Activated CD8-positive, alpha-beta T cell treated with anti-CD3 and anti-CD28 coated beads, Interleukin-2, amount 10 ng/mL, durations not matched to agents 7 days and 5 days (primary cell): ENCODE measurements at regions not wholly inside any gene's neighbourhood (a gene's known extent, or its start where the extent isn't known, plus 50 kb on each side); places are given as distances from the start of the nearest gene placed in this dataset.

ENCODE experiments used
- ATAC-seq: fragments of 150-1000 bp; cut with Tn5 transposase; one replicate; pipeline ENCODE4 v1.10.0; 2021; ENCODE audit warnings: moderate library complexity
- CTCF ChIA-PET: fragments of 350-600 bp; sonication (Branson Sonifier 250); formaldehyde crosslinking; loops from one replicate; lab custom pipeline; 2021; ENCODE audit warnings: antibody characterized with exemption; lab: Charles Lee
- POLR2A ChIA-PET: fragments of 350-600 bp; sonication (Branson Sonifier 250); formaldehyde crosslinking; loops from one replicate; lab custom pipeline; 2021; ENCODE audit warnings: antibody characterized with exemption; lab: Charles Lee
- DNase-seq: peaks from one replicate; pipeline ENCODE4 v3.0.0-alpha.2; 2020
- H3K27ac Mint-ChIP-seq: one replicate; pipeline ENCODE4 v1.8.0; 2021; ENCODE audit warnings: mild to moderate bottlenecking, mixed read lengths
- H3K27me3 Mint-ChIP-seq: one replicate; pipeline ENCODE4 v1.8.0; 2021; ENCODE audit warnings: low read depth, mixed read lengths
- H3K36me3 Mint-ChIP-seq: one replicate; pipeline ENCODE4 v1.8.0; 2021; ENCODE audit warnings: low read depth, mixed read lengths
- H3K4me1 Mint-ChIP-seq: one replicate; pipeline ENCODE4 v1.8.0; 2021; ENCODE audit warnings: low read depth, mixed read lengths
- H3K4me3 Mint-ChIP-seq: one replicate; pipeline ENCODE4 v1.8.0; 2021; ENCODE audit warnings: mild to moderate bottlenecking, mixed read lengths
- H3K9me3 Mint-ChIP-seq: one replicate; pipeline ENCODE4 v1.8.0; 2022; ENCODE audit warnings: mixed read lengths; ENCODE audit not compliant: insufficient read depth

GRCh38 chr4:22253431-22253830 is 262.4 kb downstream of the ADGRA3 start:
- no peak for DNase-seq
- no peak overlapping the region for H3K4me3 Mint-ChIP-seq
- no peaks in the 10 kb centered on the region for H3K36me3 Mint-ChIP-seq
- ChIA-PET CTCF (no interaction called here), POLR2A (interaction anchor here (0.6 kb wide), 1 partner anchor 74 kb away, joined by 3 read pairs; no protein-coding TSS in a partner anchor)
- no peaks in the 10 kb centered on the region for H3K9me3 Mint-ChIP-seq
- no peak overlapping the region for H3K27ac Mint-ChIP-seq
- H3K27me3 Mint-ChIP-seq = no peaks in the 10 kb centered on the region
- ATAC-seq = no peak
- H3K4me1 Mint-ChIP-seq = no peaks in the 10 kb centered on the region

- CTCF ChIA-PET = no interaction called here
- Mint-ChIP-seq H3K27ac (no peak overlapping the region), H3K4me3 (no peak overlapping the region), H3K36me3 (peaks cover 2% of the 10 kb centered on the region), H3K27me3 (no peaks in the 10 kb centered on the region), H3K9me3 (no peaks in the 10 kb centered on the region), H3K4me1 (peaks cover 9% of the 10 kb centered on the region)
- POLR2A ChIA-PET = no interaction called here
- ATAC-seq = no peak
- DNase-seq = no peak
Observed at GRCh38 chr4:22246847-22247246, 269.0 kb downstream of the ADGRA3 start.

- Mint-ChIP-seq H3K4me3 (no peak overlapping the region), H3K9me3 (no peaks in the 10 kb centered on the region), H3K27me3 (no peaks in the 10 kb centered on the region), H3K36me3 (peaks cover 2% of the 10 kb centered on the region), H3K27ac (no peak overlapping the region), H3K4me1 (peaks cover 21% of the 10 kb centered on the region)
- ChIA-PET POLR2A (no interaction called here), CTCF (no interaction called here)
- DNase-seq (no peak), ATAC-seq (no peak)
Observed at GRCh38 chr4:22245294-22245693, 270.6 kb downstream of the ADGRA3 start.

- peak overlapping the region; percentile 48 for H3K27ac Mint-ChIP-seq
- no peaks in the 10 kb centered on the region for H3K27me3 Mint-ChIP-seq
- H3K4me3 Mint-ChIP-seq = peak overlapping the region; percentile 43
- peaks cover 30% of the 10 kb centered on the region for H3K4me1 Mint-ChIP-seq
- ChIA-PET CTCF (interaction anchor here (0.5 kb wide), 1 partner anchor 22 kb away, joined by 3 read pairs; no protein-coding TSS in a partner anchor), POLR2A (no interaction called here)
- peak; percentile 45 for ATAC-seq
- no peak for DNase-seq
- no peaks in the 10 kb centered on the region for H3K9me3 Mint-ChIP-seq
- peaks cover 2% of the 10 kb centered on the region for H3K36me3 Mint-ChIP-seq
Observed at GRCh38 chr4:22241415-22241814, 274.5 kb downstream of the ADGRA3 start.

- Mint-ChIP-seq H3K27me3 (no peaks in the 10 kb centered on the region), H3K27ac (peak overlapping the region; percentile 48), H3K4me1 (peaks cover 30% of the 10 kb centered on the region), H3K9me3 (no peaks in the 10 kb centered on the region), H3K36me3 (peaks cover 2% of the 10 kb centered on the region), H3K4me3 (no peak overlapping the region)
- ATAC-seq (no peak), DNase-seq (no peak)
- ChIA-PET POLR2A (no interaction called here), CTCF (interaction anchor here (0.5 kb wide), 1 partner anchor 22 kb away, joined by 3 read pairs; no protein-coding TSS in a partner anchor)
Observed at GRCh38 chr4:22240814-22241213, 275.1 kb downstream of the ADGRA3 start.

GRCh38 chr4:22238742-22239141 is 277.1 kb downstream of the ADGRA3 start:
- H3K27ac Mint-ChIP-seq = no peak overlapping the region
- DNase-seq (no peak), ATAC-seq (no peak)
- H3K27me3 Mint-ChIP-seq = no peaks in the 10 kb centered on the region
- CTCF ChIA-PET = interaction anchor here (1.4 kb wide), 1 partner anchor 11 kb away, joined by 4 read pairs; no protein-coding TSS in a partner anchor
- no peaks in the 10 kb centered on the region for H3K9me3 Mint-ChIP-seq
- H3K4me1 Mint-ChIP-seq = peaks cover 24% of the 10 kb centered on the region
- peaks cover 2% of the 10 kb centered on the region for H3K36me3 Mint-ChIP-seq
- POLR2A ChIA-PET = no interaction called here
- H3K4me3 Mint-ChIP-seq = no peak overlapping the region

- H3K27ac Mint-ChIP-seq = peak overlapping the region; percentile 63
- H3K4me1 Mint-ChIP-seq = peaks cover 21% of the 10 kb centered on the region
- CTCF ChIA-PET = interaction anchor here (1.0 to 1.5 kb wide), 7 partner anchors 11 to 369 kb away, joined by 3 to 7 read pairs (median 4); no protein-coding TSS in a partner anchor
- POLR2A ChIA-PET = no interaction called here
- H3K9me3 Mint-ChIP-seq = no peaks in the 10 kb centered on the region
- DNase-seq (no peak), ATAC-seq (peak; percentile 35)
- H3K4me3 Mint-ChIP-seq = peak overlapping the region; percentile 55
- H3K27me3 Mint-ChIP-seq = no peaks in the 10 kb centered on the region
- H3K36me3 Mint-ChIP-seq = peaks cover 2% of the 10 kb centered on the region
Observed at GRCh38 chr4:22237846-22238494, 277.9 kb downstream of the ADGRA3 start.

GRCh38 chr4:22237155-22237751 is 278.6 kb downstream of the ADGRA3 start:
- peak overlapping the region; percentile 37 for H3K27ac Mint-ChIP-seq
- CTCF ChIA-PET = interaction anchor here (1.0 to 1.5 kb wide), 7 partner anchors 12 to 370 kb away, joined by 3 to 7 read pairs (median 4); no protein-coding TSS in a partner anchor
- H3K27me3 Mint-ChIP-seq = no peaks in the 10 kb centered on the region
- H3K9me3 Mint-ChIP-seq = no peaks in the 10 kb centered on the region
- DNase-seq (peak; percentile 73), ATAC-seq (peak; percentile 67)
- POLR2A ChIA-PET = no interaction called here
- H3K4me3 Mint-ChIP-seq = peak overlapping the region; percentile 55
- H3K36me3 Mint-ChIP-seq = no peaks in the 10 kb centered on the region
- H3K4me1 Mint-ChIP-seq = peaks cover 21% of the 10 kb centered on the region

- no peak for DNase-seq
- POLR2A ChIA-PET = no interaction called here
- Mint-ChIP-seq H3K4me3 (no peak overlapping the region), H3K4me1 (peaks cover 12% of the 10 kb centered on the region), H3K9me3 (no peaks in the 10 kb centered on the region), H3K27ac (no peak overlapping the region), H3K27me3 (no peaks in the 10 kb centered on the region), H3K36me3 (no peaks in the 10 kb centered on the region)
- CTCF ChIA-PET = interaction anchor here (1.4 kb wide), 1 partner anchor 122 kb away, joined by 3 read pairs; no protein-coding TSS in a partner anchor
- no peak for ATAC-seq
Observed at GRCh38 chr4:22235698-22236097, 280.2 kb downstream of the ADGRA3 start.

GRCh38 chr4:22233230-22233629 is 282.6 kb downstream of the ADGRA3 start:
- H3K27me3 Mint-ChIP-seq = no peaks in the 10 kb centered on the region
- DNase-seq = no peak
- H3K4me1 Mint-ChIP-seq = peaks cover 6% of the 10 kb centered on the region
- no peak overlapping the region for H3K27ac Mint-ChIP-seq
- H3K4me3 Mint-ChIP-seq = no peak overlapping the region
- no peaks in the 10 kb centered on the region for H3K9me3 Mint-ChIP-seq
- ChIA-PET POLR2A (no interaction called here), CTCF (interaction anchor here (0.7 kb wide), 1 partner anchor 156 kb away, joined by 3 read pairs; no protein-coding TSS in a partner anchor)
- ATAC-seq = no peak
- H3K36me3 Mint-ChIP-seq = no peaks in the 10 kb centered on the region

- H3K36me3 Mint-ChIP-seq = no peaks in the 10 kb centered on the region
- ATAC-seq (no peak), DNase-seq (no peak)
- no peak overlapping the region for H3K27ac Mint-ChIP-seq
- H3K27me3 Mint-ChIP-seq = no peaks in the 10 kb centered on the region
- H3K9me3 Mint-ChIP-seq = no peaks in the 10 kb centered on the region
- H3K4me3 Mint-ChIP-seq = no peak overlapping the region
- H3K4me1 Mint-ChIP-seq = no peaks in the 10 kb centered on the region
- CTCF ChIA-PET = no interaction called here
- POLR2A ChIA-PET = no interaction called here
Observed at GRCh38 chr4:22220965-22221364, 272.4 kb upstream of the KCNIP4 start.

GRCh38 chr4:22217480-22217879 is 268.9 kb upstream of the KCNIP4 start:
- Mint-ChIP-seq H3K27me3 (no peaks in the 10 kb centered on the region), H3K27ac (no peak overlapping the region), H3K9me3 (no peaks in the 10 kb centered on the region), H3K36me3 (no peaks in the 10 kb centered on the region), H3K4me1 (no peaks in the 10 kb centered on the region), H3K4me3 (no peak overlapping the region)
- DNase-seq = no peak
- ChIA-PET CTCF (no interaction called here), POLR2A (no interaction called here)
- ATAC-seq = no peak
